Activated CD4-positive, alpha-beta T cell treated with anti-CD3 and anti-CD28 coated beads, Interleukin-2, amount 50 U/mL, for 24 hours (primary cell): ENCODE measurements at regions not wholly inside any gene's neighbourhood (a gene's known extent, or its start where the extent isn't known, plus 50 kb on each side); places are given as distances from the start of the nearest gene placed in this dataset.

ENCODE experiments used
- DNase-seq, 2 donors: peaks; one replicate each; pipeline ENCODE4 v3.0.0-alpha.2; 2020; ENCODE audit warnings: low read depth in 1 of 2, low spot score in 1 of 2

GRCh38 chr1:30194046-30194619 lies 529.3 kb downstream of the MATN1 start:
- DNase-seq: no peak

GRCh38 chr1:30192969-30193630 lies 530.3 kb downstream of the MATN1 start:
- no peak for DNase-seq

GRCh38 chr1:30191154-30191702 lies 532.2 kb downstream of the MATN1 start:
- peak in 1 of 2 donors; percentile 9 for DNase-seq

GRCh38 chr1:30190511-30191153 lies 532.8 kb downstream of the MATN1 start:
- DNase-seq: no peak

- no peak for DNase-seq
Measured at GRCh38 chr1:30189818-30190500, 533.4 kb downstream of the MATN1 start.

GRCh38 chr1:30188999-30189398 lies 534.4 kb downstream of the MATN1 start:
- no peak for DNase-seq

- DNase-seq: no peak
Measured at GRCh38 chr1:30188329-30188728, 535.1 kb downstream of the MATN1 start.

GRCh38 chr1:30187413-30188023 lies 535.9 kb downstream of the MATN1 start:
- no peak for DNase-seq

- no peak for DNase-seq
Measured at GRCh38 chr1:30186586-30186985, 536.8 kb downstream of the MATN1 start.

- no peak for DNase-seq
Measured at GRCh38 chr1:30185809-30186208, 537.6 kb downstream of the MATN1 start.

GRCh38 chr1:30185313-30185712 lies 538.1 kb downstream of the MATN1 start:
- no peak for DNase-seq

GRCh38 chr1:30184393-30185141 lies 538.8 kb downstream of the MATN1 start:
- no peak for DNase-seq

- no peak for DNase-seq
Measured at GRCh38 chr1:30183895-30184294, 539.5 kb downstream of the MATN1 start.

GRCh38 chr1:30183006-30183405 lies 540.4 kb downstream of the MATN1 start:
- no peak for DNase-seq

GRCh38 chr1:30179942-30180543 lies 543.3 kb downstream of the MATN1 start:
- DNase-seq: no peak

- DNase-seq: no peak
Measured at GRCh38 chr1:30176477-30176876, 546.9 kb downstream of the MATN1 start.

GRCh38 chr1:30174499-30174898 lies 548.9 kb downstream of the MATN1 start:
- no peak for DNase-seq

GRCh38 chr1:30173560-30173959 lies 549.8 kb downstream of the MATN1 start:
- DNase-seq: no peak

- no peak for DNase-seq
Measured at GRCh38 chr1:30172757-30173156, 550.6 kb downstream of the MATN1 start.

GRCh38 chr1:30172299-30172694 lies 551.1 kb downstream of the MATN1 start:
- no peak for DNase-seq
